Dermis blood vessel endothelial cell (primary cell): ENCODE measurements at regions not wholly inside any gene's neighbourhood (a gene's known extent, or its start where the extent isn't known, plus 50 kb on each side); places are given as distances from the start of the nearest gene placed in this dataset.

ENCODE experiments used
- DNase-seq: peaks from one replicate; pipeline ENCODE4 v3.0.0; 2010

DNA sequence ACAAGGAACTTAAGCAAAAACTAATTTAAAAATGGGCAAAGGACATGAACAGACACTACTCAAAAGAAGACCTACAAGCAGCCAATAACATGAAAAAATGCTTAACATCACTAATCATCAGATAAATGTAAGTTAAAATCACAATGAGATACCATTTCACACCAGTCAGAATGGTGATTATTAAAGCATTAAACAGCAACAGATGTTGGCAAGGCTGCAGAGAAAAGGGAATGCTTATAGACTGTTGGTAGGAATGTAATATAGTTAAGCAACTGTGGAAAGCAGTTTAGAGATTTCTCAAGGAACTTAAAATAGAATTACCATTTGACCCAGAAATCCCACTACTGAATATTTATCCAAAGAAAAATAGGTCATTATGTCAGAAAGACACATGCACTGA lies 482.2 kb downstream of the SQOR start:
- DNase-seq = no peak

DNA sequence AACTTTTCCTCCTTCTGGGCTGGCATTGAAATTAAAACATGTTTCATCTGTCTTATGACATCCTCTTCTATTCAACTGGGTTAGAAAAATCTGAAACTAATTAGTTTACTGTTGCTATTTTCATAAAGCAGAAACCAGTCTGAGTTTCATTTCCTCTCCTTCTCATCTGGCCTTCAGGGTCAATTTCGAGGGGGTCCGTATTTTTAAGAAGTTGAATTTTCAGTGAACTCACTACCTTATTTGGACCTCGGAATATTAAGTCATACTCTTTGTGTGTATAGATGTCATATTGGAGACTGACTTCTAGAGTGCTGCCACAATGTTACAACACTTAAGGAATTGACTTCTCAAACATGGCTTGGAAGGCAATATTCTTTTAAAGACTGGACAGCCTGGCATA lies 485.9 kb downstream of the SQOR start:
- no peak for DNase-seq

DNA sequence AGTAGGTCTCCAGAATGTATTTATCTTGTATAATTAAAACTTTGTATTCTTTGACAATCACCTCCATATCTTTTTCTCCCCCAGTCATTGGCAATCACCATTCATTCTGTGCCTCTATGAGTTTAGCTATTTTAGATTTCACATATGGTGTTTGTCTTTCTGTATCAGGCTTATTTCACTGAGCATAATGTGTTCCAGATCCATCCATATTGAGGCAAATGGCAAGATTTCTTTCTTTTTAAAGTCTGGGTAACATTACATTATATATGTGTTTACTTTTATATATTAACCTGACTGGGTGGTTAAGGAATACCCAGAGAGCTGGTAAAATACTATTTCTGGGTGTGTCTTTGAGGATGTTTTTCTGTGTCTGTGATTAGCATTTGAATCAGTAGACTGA lies 486.6 kb downstream of the SQOR start:
- no peak for DNase-seq

DNA sequence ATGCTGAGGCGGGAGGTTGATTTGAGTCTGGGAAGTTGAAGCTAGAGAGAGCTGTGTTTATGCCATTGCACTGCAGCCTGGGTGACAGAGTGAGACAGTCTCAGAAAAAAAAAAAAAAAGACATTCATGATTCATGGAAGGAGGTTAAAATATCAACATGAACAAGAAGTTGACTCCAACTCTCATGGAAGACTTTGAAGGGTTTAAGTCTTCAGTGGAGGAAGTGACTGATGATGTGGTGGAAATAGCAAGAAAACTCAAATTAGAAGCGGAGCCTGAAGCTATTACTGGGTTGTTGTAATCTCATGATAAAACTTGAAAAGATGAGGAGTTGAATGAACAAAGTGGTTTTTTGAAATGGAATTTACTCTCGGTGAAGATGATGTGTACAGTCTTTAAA lies 491.8 kb downstream of the SQOR start:
- no peak for DNase-seq

DNA sequence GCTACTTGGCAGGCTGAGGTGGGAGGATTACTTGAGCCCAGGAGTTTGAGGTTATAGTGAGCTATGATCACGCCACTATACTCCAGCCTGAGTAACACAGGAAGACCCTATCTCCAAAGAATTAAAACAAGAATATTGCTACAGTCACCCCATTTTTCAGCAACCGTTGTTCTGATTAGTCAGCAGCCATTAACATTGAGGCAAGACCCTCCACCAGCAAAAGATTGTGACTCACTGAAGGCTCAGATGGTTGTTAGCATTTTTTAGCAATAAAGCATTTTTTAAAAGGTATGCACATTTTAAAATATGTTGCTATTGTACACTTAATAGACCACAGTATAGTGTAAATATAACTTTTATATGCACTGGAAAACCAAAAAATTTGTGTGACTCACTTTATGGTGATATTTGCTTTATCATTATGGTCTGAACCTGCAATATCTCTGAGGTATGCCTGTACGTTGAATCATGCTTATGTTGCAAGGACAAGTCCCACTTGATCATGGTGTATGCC lies 492.6 kb downstream of the SQOR start:
- no peak for DNase-seq

DNA sequence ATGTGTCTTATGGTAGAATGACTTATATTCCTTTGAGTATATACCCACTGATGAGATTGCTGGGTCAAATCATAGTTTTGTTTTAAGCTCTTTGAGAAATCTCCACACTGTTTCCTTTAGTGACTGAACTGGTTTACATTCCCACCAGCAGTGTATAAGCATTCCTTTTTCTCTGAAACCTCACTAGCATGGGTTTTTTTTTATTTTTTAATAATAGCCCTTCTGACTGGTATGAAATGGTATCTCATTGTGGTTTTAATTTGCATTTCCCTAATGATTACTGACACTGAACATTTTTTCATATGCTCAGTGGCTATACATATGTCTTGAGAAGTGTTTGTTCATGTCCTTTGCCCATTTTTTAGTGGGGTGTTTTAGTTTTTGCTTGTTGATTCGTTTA lies 494.3 kb downstream of the SQOR start:
- DNase-seq = no peak

DNA sequence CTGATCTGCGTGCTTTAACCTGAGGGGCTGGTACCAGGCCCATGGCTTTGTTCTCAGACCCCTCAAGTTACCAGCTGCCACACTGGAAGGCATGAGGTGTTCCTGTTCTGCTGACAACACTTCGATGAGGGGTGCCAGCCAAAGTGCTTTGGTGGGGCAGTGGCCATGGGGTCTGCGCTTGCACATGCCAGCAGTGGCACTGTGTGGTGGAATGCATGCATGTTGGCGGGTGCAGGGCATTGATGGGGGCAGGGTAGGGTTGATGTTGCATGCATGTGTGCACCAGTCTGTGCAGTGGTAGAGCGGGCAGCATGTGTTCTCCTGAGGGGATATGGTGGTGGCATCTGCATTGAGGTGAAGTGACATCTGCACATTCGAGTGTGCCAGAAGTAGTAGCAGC lies 497.0 kb downstream of the SQOR start:
- no peak for DNase-seq

DNA sequence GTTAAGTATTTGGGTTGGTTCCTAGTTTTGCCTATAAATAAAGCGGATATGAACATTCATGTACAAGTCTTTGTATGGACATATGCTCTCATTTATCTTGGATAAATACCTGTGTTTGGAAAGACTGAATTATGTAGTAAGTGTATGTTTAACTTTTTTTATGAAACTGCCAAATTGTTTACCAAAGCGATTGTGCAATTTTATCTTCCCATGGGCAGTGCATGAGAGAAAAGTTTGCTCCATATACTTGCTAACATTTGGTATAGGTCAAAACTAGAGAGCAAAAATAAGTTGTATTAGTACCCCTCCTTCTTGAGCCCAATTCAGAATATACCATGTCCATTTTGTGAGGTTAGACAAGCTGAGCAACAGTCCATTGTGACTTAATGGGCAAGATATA lies 502.6 kb downstream of the SQOR start:
- no peak for DNase-seq

DNA sequence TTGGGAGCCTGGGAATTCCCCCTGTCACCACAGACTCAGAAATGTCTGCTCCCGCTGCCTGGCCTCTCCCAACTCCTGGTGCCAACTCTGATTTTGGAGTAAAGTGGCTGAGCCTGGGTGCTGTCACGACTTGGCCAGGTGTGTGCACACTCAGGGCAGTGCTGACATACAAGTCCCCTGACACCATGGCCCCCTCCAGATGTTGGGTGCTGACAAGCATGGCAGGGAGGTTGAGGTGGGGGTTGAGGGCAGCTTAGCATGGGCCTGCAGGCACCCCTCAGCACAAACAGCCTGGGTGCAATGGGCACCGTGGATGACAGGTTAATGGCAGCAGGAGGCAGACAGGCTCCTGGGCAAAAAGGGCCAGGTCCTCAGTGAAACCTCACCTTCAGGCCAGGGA lies 511.2 kb downstream of the SQOR start:
- DNase-seq = no peak

DNA sequence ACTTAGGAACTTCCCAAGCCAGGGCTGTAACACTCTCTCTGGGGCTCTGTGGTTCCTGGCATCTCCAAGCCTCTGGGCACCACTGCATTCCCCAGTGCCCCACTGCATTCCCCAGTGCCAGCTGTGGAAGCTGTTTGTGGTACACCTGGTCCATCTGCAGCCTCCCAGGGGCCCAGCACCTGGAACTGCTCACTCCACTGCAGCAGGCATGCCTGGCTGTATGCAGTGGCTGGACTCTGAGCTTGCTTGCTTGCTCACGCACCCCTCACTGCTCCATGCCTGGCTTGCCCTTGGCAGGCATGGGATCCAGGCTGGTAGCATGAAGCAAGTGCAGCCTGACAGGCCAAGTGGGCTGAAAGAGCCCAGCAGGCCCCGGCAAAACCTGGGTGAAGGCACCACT lies 512.1 kb downstream of the SQOR start:
- DNase-seq = no peak

DNA sequence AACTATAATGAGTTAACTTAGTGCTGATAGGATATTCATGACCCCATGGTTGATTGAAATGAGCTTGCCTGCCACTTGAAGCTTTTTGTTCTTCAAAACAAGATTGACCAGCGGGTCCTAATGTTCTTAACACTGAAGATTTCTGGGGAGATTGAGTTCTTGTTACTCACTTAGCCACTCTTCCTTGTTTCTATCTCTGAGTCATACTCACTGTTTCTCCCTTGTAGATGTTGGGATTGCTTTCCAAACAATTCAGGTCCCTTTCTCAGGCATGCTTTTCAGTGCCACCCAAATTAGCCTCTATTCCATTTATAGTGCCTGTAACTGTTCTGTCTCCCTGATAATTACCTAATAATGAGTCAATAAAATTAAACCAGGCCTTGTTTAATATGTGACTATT lies 517.0 kb downstream of the SQOR start:
- no peak for DNase-seq

DNA sequence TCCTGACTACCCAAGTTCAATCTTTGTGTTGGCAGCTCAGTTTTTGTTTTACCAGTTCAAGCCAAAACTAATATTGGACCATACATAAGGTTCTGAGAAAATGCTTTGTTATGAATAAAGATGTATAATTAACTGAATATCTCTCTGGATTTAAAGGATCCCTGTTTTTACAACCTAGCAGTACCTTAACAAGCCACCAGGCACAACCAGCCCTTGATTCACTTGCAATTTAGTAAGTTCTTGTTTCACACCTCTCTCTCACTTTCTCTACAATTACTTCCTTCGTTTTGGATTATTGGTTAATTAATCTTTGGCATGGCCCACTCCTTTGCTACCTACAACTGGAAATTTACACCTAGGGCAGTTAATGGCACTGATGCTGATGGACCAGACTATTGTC lies 531.9 kb downstream of the SQOR start:
- no peak for DNase-seq

DNA sequence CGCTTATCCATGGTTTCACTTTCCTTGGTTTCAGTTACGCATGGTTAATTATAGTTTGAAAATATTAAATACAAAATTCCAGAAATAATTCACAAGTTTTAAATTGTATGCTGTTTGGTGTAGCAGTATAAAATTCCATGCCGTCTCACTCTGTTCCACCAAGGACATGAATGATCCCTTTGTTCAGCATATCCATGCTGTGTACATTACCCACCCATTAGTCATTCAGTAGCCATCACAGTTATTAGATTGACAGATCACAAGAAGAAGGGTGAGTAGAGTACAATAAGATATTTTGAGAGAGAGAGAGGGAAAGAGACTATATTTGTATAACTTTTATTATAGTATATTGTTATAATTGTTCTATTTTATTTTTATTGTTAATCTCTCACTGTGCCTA lies 535.5 kb downstream of the SQOR start:
- DNase-seq = no peak

DNA sequence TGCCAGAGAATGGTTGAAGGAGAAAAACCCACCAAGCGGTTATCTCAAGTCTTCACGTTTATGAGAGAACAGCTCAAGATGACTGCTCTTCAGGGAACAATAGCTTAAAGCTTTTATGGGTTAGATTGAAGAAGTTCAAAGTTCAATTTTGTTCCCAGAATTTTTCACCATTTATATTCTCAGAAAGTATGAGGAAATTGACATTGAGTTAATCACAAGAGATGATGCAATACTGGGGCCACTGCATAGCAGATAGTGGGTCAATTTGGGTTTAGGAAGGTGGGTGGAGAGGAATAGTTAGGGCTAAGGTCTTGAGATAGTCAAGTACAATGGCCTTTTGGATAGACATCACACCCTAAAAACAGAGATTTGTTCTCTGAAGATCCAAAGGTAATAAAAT lies 539.3 kb downstream of the SQOR start:
- DNase-seq = no peak

DNA sequence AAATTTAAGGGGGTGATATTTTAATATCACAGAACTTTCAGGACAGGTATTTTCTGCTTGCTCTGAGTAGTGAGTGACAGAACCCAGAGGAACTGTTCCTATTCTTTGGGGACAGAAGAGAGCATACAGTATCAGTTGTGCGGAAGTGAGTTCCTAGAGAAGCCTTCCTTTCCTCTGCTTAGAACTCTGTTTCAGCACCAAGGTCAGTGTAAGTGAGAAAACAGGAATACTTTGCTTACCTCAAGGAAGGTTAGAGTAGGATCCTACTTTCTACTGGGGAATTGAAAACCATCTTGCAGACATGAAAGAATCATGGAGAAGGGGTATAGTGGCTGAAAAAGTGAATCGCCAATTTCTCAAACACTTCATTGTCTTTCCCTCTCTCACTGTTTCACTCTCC lies 542.4 kb downstream of the SQOR start:
- no peak for DNase-seq

DNA sequence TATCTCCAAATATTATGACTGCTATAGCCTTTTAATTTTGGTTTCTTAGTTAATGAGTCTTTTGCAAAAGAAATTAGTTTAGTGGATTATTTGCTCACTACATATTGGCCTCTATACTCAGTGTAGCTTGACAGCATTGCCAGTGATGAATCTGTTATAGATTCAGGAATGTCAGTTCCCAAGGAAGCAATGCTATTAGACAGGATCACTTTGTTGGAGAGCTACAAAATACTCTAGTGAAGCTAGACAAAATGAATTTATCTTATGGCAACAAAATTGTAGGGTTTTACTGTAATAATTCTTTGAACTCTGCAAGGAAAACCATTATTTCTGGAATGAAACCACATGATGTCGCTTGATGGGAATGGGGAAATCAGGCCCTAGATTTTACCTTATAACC lies 543.3 kb downstream of the SQOR start:
- DNase-seq = no peak

DNA sequence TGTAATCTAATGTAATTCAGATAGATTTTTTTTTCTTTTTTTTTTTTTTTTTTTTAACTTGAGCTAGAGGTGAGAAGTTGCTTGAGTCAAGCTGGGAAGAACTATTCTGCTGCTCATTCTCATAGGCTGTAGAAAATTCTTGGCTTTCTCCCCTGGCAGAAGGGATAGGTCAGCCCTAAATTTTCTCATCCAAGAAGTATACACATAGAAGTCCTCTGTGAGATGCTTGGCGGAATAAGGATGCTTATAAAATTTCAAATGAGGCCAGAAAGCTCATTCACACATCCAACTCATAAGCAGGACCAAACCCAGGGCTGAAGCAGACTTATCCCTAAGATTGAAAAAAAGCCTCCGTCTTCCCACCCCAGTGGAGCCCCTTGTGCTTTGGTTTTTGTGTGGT lies 572.5 kb downstream of the SQOR start:
- DNase-seq = no peak

DNA sequence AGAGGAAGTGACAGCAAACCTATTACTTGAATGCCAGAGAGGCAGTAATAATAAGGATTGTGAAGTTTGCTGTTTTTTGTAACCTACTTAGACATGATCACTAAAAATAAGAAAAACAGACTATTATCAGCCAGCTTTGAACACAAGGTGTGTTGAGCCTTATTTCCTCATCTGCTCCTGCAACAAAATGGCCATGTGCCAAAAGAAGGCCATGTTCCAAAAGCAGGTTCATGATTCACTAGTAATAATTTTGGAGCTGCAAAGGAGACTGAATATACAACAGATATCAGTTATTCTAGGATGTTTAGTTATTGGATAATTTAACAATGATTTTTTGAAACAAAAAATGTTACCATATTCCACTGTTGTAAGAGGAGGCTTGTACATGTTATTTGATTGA lies 578.7 kb downstream of the SQOR start:
- DNase-seq = no peak

DNA sequence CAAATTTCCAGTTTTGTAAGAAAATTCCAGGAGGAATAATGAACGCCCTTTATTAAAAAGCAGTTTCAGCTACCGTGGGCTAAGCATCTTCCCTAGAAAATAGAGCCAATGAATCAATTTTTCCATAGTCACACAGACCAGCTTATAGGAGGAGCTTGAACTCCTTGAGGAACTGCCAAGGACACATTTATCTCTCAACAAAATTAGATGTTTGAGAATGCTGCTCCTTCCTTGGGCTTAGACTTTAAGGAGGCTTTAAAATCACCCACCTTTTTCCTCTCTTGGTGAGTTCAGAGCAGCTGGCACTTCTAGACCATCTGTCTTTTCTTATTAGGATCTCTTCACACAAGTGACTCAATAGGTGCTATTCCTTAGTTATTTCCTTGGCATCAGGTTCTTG lies 588.0 kb downstream of the SQOR start:
- DNase-seq = no peak

DNA sequence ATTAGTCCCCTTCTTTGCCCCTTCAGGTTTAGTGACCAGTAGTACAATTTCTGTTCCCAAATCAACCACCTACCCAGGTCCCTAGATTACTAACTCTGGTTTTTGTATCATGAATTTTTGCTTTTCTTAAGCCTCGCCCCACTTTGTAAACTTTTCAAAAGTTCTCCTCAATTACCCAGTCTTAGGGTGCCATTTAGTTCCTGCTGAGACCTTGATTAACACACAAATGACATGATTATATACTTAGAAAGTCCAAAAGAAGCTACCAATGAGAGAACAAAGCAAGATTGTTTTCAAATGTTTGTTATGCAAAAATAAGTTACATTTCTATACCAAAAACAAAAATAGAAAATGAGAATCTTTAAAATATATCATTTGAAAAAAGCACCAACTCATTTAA lies 594.4 kb downstream of the SQOR start:
- no peak for DNase-seq

DNA sequence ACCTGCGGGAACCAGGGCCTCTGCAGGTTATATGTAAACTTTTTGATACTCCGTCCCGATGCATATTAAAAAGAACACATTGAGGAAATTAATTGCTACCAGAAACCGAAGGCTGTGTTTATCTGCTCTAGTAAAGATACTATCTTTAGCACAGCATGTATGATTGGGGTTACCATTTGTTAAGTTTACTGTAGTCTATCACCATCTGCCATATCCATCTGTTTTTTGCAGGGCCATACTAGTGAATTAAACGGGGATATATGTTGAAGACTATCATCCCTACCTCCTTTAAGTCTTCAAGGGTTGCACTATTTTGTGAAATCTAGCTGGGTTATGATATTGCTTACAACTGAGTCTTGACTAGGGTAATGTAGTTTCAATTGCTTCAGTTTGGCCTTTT lies 597.0 kb downstream of the SQOR start:
- DNase-seq = no peak

DNA sequence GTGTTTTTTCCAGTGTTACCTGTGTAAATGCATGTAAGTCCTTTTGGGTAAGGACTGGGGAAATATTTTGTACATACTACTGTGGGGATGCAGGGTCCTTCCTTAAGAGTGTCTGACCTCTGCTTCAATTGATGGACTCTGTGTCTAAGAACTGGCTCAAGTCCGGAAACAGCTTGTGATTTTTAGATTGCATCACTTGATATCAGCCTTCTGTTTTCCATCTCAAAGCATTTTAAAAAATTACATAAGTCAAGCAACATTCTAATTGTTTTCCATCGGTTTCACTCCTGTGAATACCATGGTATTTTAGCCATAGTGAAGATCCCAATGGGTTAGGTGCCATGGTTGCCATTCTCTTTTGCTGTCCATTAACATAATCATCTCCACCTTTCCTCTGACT lies 597.6 kb downstream of the SQOR start:
- no peak for DNase-seq

DNA sequence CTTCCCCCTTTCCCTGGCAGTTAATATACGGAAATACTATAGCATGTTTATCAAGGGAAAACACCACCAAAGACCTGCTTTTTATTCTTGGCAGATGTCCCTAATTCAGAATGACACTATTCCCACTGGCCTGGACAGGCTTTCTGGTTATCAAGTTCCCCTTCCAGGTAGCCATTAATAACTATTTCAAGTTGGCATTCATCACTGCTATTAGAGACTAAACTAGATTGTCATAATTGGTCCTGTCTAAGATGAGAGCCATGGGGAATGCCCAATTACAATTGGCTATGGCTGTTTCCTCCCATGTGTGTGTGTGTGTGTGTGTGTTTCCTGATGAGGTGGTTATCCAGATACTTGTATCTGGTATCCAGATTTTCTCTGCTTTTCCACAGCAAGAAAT lies 608.1 kb downstream of the SQOR start:
- no peak for DNase-seq

DNA sequence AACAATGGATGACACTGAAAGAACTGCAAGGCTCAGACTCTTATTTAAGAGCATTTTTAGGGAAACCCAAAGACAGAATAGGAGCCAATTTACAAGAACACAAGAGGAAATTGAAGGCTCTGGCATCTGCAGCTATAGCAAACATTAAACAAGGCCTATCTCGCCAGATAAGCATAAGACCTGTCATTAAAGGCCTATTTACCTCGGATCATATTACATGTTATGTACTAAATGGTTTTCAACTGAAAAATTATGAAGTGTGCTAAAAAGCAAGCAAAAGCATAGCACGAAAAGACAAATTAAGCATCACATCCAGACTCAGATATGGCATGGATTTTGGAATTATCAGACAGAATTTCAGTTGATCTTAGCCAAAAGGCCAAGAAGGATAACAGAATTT lies 617.1 kb downstream of the SQOR start:
- no peak for DNase-seq

DNA sequence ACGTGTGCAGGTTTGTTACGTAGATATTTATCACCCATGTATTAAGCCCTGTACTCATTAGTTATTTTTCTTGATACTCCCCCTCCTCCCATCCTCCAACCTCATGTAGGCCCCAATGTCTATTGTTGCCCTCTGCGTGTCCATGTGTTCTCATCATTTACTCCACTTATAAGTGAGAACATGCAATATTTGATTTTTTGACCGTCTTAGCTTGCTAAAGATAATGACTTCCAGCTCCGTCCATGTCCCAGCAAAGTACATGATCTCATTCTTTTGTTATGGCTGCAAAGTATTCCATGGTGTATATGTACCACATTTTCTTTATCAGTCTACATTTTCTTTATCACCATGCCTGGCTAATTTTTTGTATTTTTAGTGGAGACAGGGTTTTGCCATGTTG lies 623.2 kb downstream of the SQOR start:
- no peak for DNase-seq

DNA sequence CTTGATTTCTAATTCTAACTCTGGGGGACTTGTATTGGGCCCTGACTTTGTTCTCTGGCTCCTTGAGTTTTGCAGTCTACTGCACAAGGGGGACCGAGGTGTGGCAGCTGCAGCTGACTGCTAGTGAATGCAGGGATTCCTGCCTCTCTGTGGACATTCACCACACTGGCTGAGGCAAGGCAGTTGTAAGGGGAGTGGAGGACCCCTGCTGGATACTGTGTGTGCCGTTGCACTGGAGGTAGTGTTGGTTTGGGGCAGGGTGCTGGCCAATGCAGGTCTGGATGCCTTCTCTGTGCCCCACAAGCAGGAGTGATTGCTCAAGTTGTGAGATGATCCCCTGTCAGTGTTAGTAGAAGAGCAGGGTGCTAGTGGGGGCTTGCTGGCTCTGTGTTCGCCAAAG lies 626.1 kb downstream of the SQOR start:
- DNase-seq = peak; percentile 0
